Neuronal stem cell (in vitro differentiated cells): ENCODE measurements at regions not wholly inside any gene's neighbourhood (a gene's known extent, or its start where the extent isn't known, plus 50 kb on each side); places are given as distances from the start of the nearest gene placed in this dataset.

Experiments used
- DNase-seq: peaks from one replicate; pipeline ENCODE4 v3.0.0-alpha.2; 2013; ENCODE audit warnings: low spot score
- H2AFZ ChIP-seq: one replicate; pipeline ENCODE4 v1.6.1; 2013; ENCODE audit warnings: mild to moderate bottlenecking, low read length, inconsistent platforms
- H2AK5ac ChIP-seq: 2 replicates; pipeline ENCODE4 v1.6.1; 2013; ENCODE audit warnings: low read depth, mild to moderate bottlenecking, inconsistent platforms, low read length, moderate library complexity, mixed read lengths
- H2BK120ac ChIP-seq: 2 replicates; pipeline ENCODE4 v1.6.1; 2013; ENCODE audit warnings: low read depth, mild to moderate bottlenecking, inconsistent platforms, low read length, moderate library complexity, mixed read lengths
- H2BK12ac ChIP-seq: one replicate; pipeline ENCODE4 v1.6.1; 2013; ENCODE audit warnings: low read length, inconsistent platforms
- H2BK15ac ChIP-seq: 2 replicates; pipeline ENCODE4 v1.6.1; 2013; ENCODE audit warnings: mild to moderate bottlenecking, low read length, inconsistent platforms, mixed read lengths
- H2BK5ac ChIP-seq: one replicate; pipeline ENCODE4 v1.6.1; 2013; ENCODE audit warnings: inconsistent platforms, mild to moderate bottlenecking, low read length, moderate library complexity
- H3K14ac ChIP-seq: one replicate; pipeline ENCODE4 v1.6.1; 2013; ENCODE audit warnings: low read length, inconsistent platforms
- H3K18ac ChIP-seq: 2 replicates; pipeline ENCODE4 v1.6.1; 2013; ENCODE audit warnings: low read length, inconsistent platforms
- H3K23ac ChIP-seq: 2 replicates; pipeline ENCODE4 v1.6.1; 2013; ENCODE audit warnings: low read depth, mild to moderate bottlenecking, mixed read lengths, low read length, inconsistent platforms; ENCODE audit not compliant: poor library complexity
- H3K27ac ChIP-seq: replicated peaks from 3 replicates; pipeline ENCODE4 v1.5.1; 2013; ENCODE audit warnings: low read length, inconsistent platforms
- H3K27me3 ChIP-seq, 3 experiments: 2 replicates each; pipeline ENCODE4 v1.6.1; 2013; ENCODE audit warnings: low read length in 3 of 3, mild to moderate bottlenecking in 2 of 3, inconsistent platforms in 1 of 3, low read depth in 1 of 3, mixed read lengths in 1 of 3, moderate library complexity in 1 of 3; ENCODE audit not compliant: control insufficient read depth in 3 of 3, insufficient read depth in 3 of 3
- H3K36me3 ChIP-seq, 2 donors: replicated peaks in 1 of 2; 2 replicates each; pipeline ENCODE4 v1.6.1; 2013; ENCODE audit warnings: low read length in 2 of 2; ENCODE audit not compliant: control insufficient read depth in 2 of 2, insufficient read depth in 2 of 2
- H3K4ac ChIP-seq: 2 replicates; pipeline ENCODE4 v1.6.1; 2013; ENCODE audit warnings: inconsistent platforms, mild to moderate bottlenecking, low read length, moderate library complexity
- H3K4me1 ChIP-seq, 2 donors: 1 replicate in 1 of 2; 2 replicates in 1 of 2; pipeline ENCODE4 v1.6.1; 2013; ENCODE audit warnings: low read length in 2 of 2, low read depth in 1 of 2; ENCODE audit not compliant: control insufficient read depth in 2 of 2, insufficient read depth in 1 of 2
- H3K4me2 ChIP-seq: one replicate; pipeline ENCODE4 v1.6.1; 2013; ENCODE audit warnings: mild to moderate bottlenecking, low read length, inconsistent platforms; ENCODE audit not compliant: insufficient read depth, poor library complexity, severe bottlenecking
- H3K4me3 ChIP-seq, 2 donors: 2 replicates each; pipeline ENCODE4 v1.5.1; 2013; ENCODE audit warnings: low read length in 2 of 2, mild to moderate bottlenecking in 2 of 2, inconsistent platforms in 1 of 2, moderate library complexity in 1 of 2
- H3K79me1 ChIP-seq: one replicate; pipeline ENCODE4 v1.6.1; 2013; ENCODE audit warnings: low read depth, mild to moderate bottlenecking, inconsistent platforms, low read length, moderate library complexity
- H3K9ac ChIP-seq: one replicate; pipeline ENCODE4 v1.6.1; 2013; ENCODE audit warnings: mild to moderate bottlenecking, low read depth, low read length, inconsistent platforms; ENCODE audit not compliant: poor library complexity
- H3K9me3 ChIP-seq, 2 donors: replicated peaks in 1 of 2; 2 replicates each; pipeline versions ENCODE3 to v1.6.1; 2013; ENCODE audit warnings: low read length in 2 of 2, mild to moderate bottlenecking in 2 of 2, inconsistent platforms in 1 of 2, low read depth in 1 of 2, mixed read lengths in 1 of 2, moderate library complexity in 1 of 2; ENCODE audit not compliant: control insufficient read depth in 2 of 2, insufficient read depth in 1 of 2
- H4K8ac ChIP-seq: one replicate; pipeline ENCODE4 v1.6.1; 2013; ENCODE audit warnings: low read depth, mild to moderate bottlenecking, inconsistent platforms, low read length, moderate library complexity
- H4K91ac ChIP-seq: one replicate; pipeline ENCODE4 v1.6.1; 2013; ENCODE audit warnings: low read length, low read depth, mild to moderate bottlenecking, inconsistent platforms; ENCODE audit not compliant: poor library complexity
- WGBS, 2 donors: extraction: QIAGEN DNeasy Blood & Tissue Kit; methylation state at CpG; one replicate each; pipeline ENCODE4 v1.1.7; 2013; ENCODE audit warnings: missing lambda C conversion rate in 2 of 2, mixed read lengths in 1 of 2; ENCODE audit not compliant: insufficient read length in 2 of 2, insufficient replicate concordance in 1 of 2; ENCODE audit errors: extremely low coverage in 2 of 2; 5-methylcytosine and 5-hydroxymethylcytosine counted together

GRCh38 chr2:173817582-173817981, 147.6 kb downstream of the SP3 start:
- no peak overlapping the region for H2AFZ ChIP-seq
- H3K4ac ChIP-seq, result no peak overlapping the region
- no peak overlapping the region for H2BK5ac ChIP-seq
- no peak overlapping the region for H3K4me2 ChIP-seq
- H4K91ac ChIP-seq, result no peak overlapping the region
- no peaks in the 10 kb centered on the region for H3K79me1 ChIP-seq
- H3K27me3 ChIP-seq, result peaks cover 0 to 2% (median 0%) of the 10 kb centered on the region in 3 experiments
- no peak overlapping the region for H2AK5ac ChIP-seq
- no peaks in the 10 kb centered on the region for H3K9me3 ChIP-seq
- H2BK15ac ChIP-seq, result no peak overlapping the region
- no CpG with 5 or more reads among the region's 4 CpGs for WGBS, 2 donors
- no peak overlapping the region for H3K18ac ChIP-seq
- no peak overlapping the region for H2BK120ac ChIP-seq
- H4K8ac ChIP-seq, result no peak overlapping the region
- H3K4me3 ChIP-seq, result no peak overlapping the region
- no peaks in the 10 kb centered on the region for H3K4me1 ChIP-seq
- H3K27ac ChIP-seq, result no peak overlapping the region
- H2BK12ac ChIP-seq, result no peak overlapping the region
- H3K36me3 ChIP-seq, result no peaks in the 10 kb centered on the region
- no peak overlapping the region for H3K14ac ChIP-seq
- H3K9ac ChIP-seq, result no peak overlapping the region
- no peak for DNase-seq
- H3K23ac ChIP-seq, result no peak overlapping the region

DNA sequence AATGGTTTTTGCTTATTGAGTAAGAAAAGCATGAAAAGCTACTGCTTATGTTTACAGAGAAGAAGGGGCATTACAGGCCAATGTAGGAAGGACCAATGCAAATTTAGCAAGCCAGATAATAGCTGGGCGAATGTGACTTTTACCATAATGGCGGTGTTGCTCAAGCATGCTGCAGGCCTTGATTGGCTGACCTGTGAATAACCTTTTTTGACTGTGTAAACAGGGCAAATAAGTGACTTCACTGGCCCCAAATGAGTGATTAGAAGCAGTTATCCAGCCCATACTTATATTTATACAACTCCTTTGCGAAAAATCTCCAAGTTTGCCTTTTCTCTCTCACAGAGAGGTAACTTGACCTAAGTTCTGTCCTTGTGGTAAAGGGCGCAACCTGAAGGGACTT, 146.9 kb downstream of the SP3 start:
- Histone ChIP-seq H3K18ac (no peak overlapping the region), H2AK5ac (no peak overlapping the region), H3K9ac (no peak overlapping the region), H4K8ac (no peak overlapping the region), H2BK5ac (no peak overlapping the region), H3K14ac (no peak overlapping the region), H3K27me3 (peaks cover 0 to 2% (median 0%) of the 10 kb centered on the region in 3 experiments), H3K4ac (no peak overlapping the region), H3K79me1 (no peaks in the 10 kb centered on the region), H2BK12ac (no peak overlapping the region), H3K36me3 (no peaks in the 10 kb centered on the region), H2BK15ac (no peak overlapping the region), H2BK120ac (no peak overlapping the region), H3K9me3 (no peaks in the 10 kb centered on the region), H2AFZ (no peak overlapping the region), H3K4me2 (no peak overlapping the region), H3K23ac (no peak overlapping the region), H3K4me1 (peaks cover 0 to under 1% of the 10 kb centered on the region in 2 donors), H3K27ac (no peak overlapping the region), H4K91ac (no peak overlapping the region), H3K4me3 (no peak overlapping the region)
- no CpG with 5 or more reads among the region's 4 CpGs for WGBS, 2 donors
- no peak for DNase-seq

DNA sequence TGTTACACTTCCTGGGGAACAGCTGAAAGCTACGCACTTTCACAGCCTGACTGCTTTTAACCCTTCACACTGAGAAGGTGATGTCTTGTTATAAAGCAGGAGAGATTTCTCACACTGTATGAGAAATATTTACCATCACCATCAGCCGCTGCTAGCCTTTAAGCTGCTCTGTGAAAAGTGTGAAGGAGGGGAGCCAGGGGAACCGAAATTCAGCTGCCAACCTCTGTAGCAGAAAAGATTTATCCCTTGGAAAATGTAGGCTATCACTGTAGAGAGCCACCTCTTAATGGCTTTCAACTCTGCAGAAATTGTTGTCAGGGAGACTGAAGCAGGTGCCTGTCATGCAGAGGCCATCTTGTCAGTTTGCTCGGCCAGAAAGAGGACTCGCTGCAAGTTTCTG, 145.3 kb downstream of the SP3 start:
- no peak overlapping the region for H3K14ac ChIP-seq
- H4K91ac ChIP-seq, result no peak overlapping the region
- H2BK5ac ChIP-seq, result no peak overlapping the region
- no peaks in the 10 kb centered on the region for H3K79me1 ChIP-seq
- H2AFZ ChIP-seq, result peak overlapping the region; percentile 75
- no CpG with 5 or more reads among the region's 5 CpGs for WGBS, 2 donors
- no peak overlapping the region for H3K4me2 ChIP-seq
- H3K4ac ChIP-seq, result no peak overlapping the region
- no peak overlapping the region for H3K27ac ChIP-seq
- no peak overlapping the region for H2BK15ac ChIP-seq
- no peaks in the 10 kb centered on the region for H3K36me3 ChIP-seq
- no peaks in the 10 kb centered on the region for H3K27me3 ChIP-seq
- no peak overlapping the region for H3K23ac ChIP-seq
- no peak overlapping the region for H3K18ac ChIP-seq
- DNase-seq, result no peak
- no peak overlapping the region for H3K4me3 ChIP-seq
- H3K4me1 ChIP-seq, result peaks cover 0 to 4% of the 10 kb centered on the region in 2 donors
- H3K9me3 ChIP-seq, result no peaks in the 10 kb centered on the region
- no peak overlapping the region for H4K8ac ChIP-seq
- no peak overlapping the region for H2BK12ac ChIP-seq
- no peak overlapping the region for H2BK120ac ChIP-seq
- no peak overlapping the region for H3K9ac ChIP-seq
- H2AK5ac ChIP-seq, result no peak overlapping the region

- H3K23ac ChIP-seq, result no peak overlapping the region
- no peak overlapping the region for H4K8ac ChIP-seq
- DNase-seq, result no peak
Measured at GRCh38 chr2:173821451-173821850, 143.7 kb downstream of the SP3 start.

More at GRCh38 chr2:173821451-173821850, 143.7 kb downstream of the SP3 start:
- no peak overlapping the region for H2BK5ac ChIP-seq
- H2AFZ ChIP-seq, result no peak overlapping the region
- no peak overlapping the region for H3K9ac ChIP-seq
- no peak overlapping the region for H2BK120ac ChIP-seq
- H3K14ac ChIP-seq, result no peak overlapping the region
- peaks cover 0 to 4% of the 10 kb centered on the region in 2 donors for H3K4me1 ChIP-seq
- no peak overlapping the region for H2AK5ac ChIP-seq
- no peak overlapping the region for H3K4me2 ChIP-seq
- H3K4ac ChIP-seq, result no peak overlapping the region
- no peak overlapping the region for H2BK15ac ChIP-seq
- no peaks in the 10 kb centered on the region for H3K79me1 ChIP-seq
- no peak overlapping the region for H2BK12ac ChIP-seq
- H3K27ac ChIP-seq, result no peak overlapping the region
- no peak overlapping the region for H4K91ac ChIP-seq
- no peak overlapping the region for H3K4me3 ChIP-seq
- H3K36me3 ChIP-seq, result no peaks in the 10 kb centered on the region
- H3K9me3 ChIP-seq, result no peaks in the 10 kb centered on the region
- no peak overlapping the region for H3K18ac ChIP-seq
- H3K27me3 ChIP-seq, result no peaks in the 10 kb centered on the region
- WGBS, 2 donors, result no CpG with 5 or more reads among the region's 9 CpGs
